ENCODE measurements at regions not wholly inside any gene's neighbourhood (a gene's known extent, or its start where the extent isn't known, plus 50 kb on each side); places are given as distances from the start of the nearest gene placed in this dataset.

- H3K9me2 ChIP-seq (ENCODE audit: insufficient read depth), result peaks cover 16% of the 10 kb centered on the region; the same call in 1 of the 2 replicates
- peaks cover 5% of the 10 kb centered on the region; the same call in 2 of the 3 replicates for H3K4me1 Mint-ChIP-seq
- no peak overlapping the region for H3K27ac ChIP-seq (ENCODE audit: low read depth)
- peaks cover 4% of the 10 kb centered on the region; the same call in 1 of the 3 replicates for H3K36me3 Mint-ChIP-seq (ENCODE audit: low read depth)
- H3K36me3 ChIP-seq (ENCODE audit: insufficient read depth), result no peaks in the 10 kb centered on the region
- no peaks in the 10 kb centered on the region for H3K27me3 Mint-ChIP-seq (ENCODE audit: insufficient read depth, low read depth, poor library complexity)
- no peak overlapping the region for H3K4me3 Mint-ChIP-seq
- H3K4me1 ChIP-seq (ENCODE audit: insufficient read depth), result peaks cover 4% of the 10 kb centered on the region; the same call in 1 of the 2 replicates
- no peak for DNase-seq (ENCODE audit: low spot score)
- TF ChIP-seq NANOG (IDR thresholded peaks at IDR 0.05; ENCODE audit: borderline replicate concordance) (no peak), CREB1 (CRISPR knock-in tag; IDR thresholded peaks at IDR 0.05; ENCODE audit: low read depth) (no peak), ETS1 (IDR thresholded peaks at IDR 0.05) (no peak), ZNF331 (CRISPR knock-in tag; IDR thresholded peaks at IDR 0.05; ENCODE audit: low read depth) (no peak), POLR2AphosphoS5 (IDR thresholded peaks at IDR 0.05; ENCODE audit: low read depth) (no peak), JUNB (IDR thresholded peaks at IDR 0.05; ENCODE audit: unreplicated experiment) (no peak), EZH2 (IDR thresholded peaks at IDR 0.05; ENCODE audit: low read depth, unreplicated experiment) (no peak), ZNF462 (CRISPR knock-in tag; IDR thresholded peaks at IDR 0.05) (no peak), ZNF114 (CRISPR knock-in tag; IDR thresholded peaks at IDR 0.05) (no peak), CTCF (conservative IDR thresholded peaks at IDR 0.05; ENCODE audit: low read depth in 2 of 2) (no peak), REST (IDR thresholded peaks at IDR 0.05; ENCODE audit: unreplicated experiment) (no peak), EZH2phosphoT487 (IDR thresholded peaks at IDR 0.05; ENCODE audit: unreplicated experiment) (no peak), STAT1 (IDR thresholded peaks at IDR 0.05; ENCODE audit: unreplicated experiment) (no peak)
- H2AFZ ChIP-seq, result 0 out of 2 replicates have a peak overlapping the region, but pooled peaks have one; percentile 47
- H3K4me2 ChIP-seq, result no peak overlapping the region
- peaks cover 12% of the 10 kb centered on the region; the same call in 2 of the 3 replicates for H3K9me3 Mint-ChIP-seq
- no peak overlapping the region for H3K27ac Mint-ChIP-seq
- no peaks in the 10 kb centered on the region for H4K20me1 ChIP-seq (replicated peaks; ENCODE audit: insufficient read depth)
- H3K4me3 ChIP-seq, result no peak overlapping the region
- ATAC-seq, result no peak
- H3F3A ChIP-seq (replicated peaks; ENCODE audit: low read depth), result no peaks in the 10 kb centered on the region
- H3K27me3 ChIP-seq (ENCODE audit: insufficient read depth), result no peaks in the 10 kb centered on the region
- H3K79me2 ChIP-seq (replicated peaks; ENCODE audit: insufficient read depth), result no peaks in the 10 kb centered on the region
Measured at GRCh38 chr9:2260417-2261306, 245.5 kb downstream of the SMARCA2 start.
